ENCODE measurements at regions not wholly inside any gene's neighbourhood (a gene's known extent, or its start where the extent isn't known, plus 50 kb on each side); places are given as distances from the start of the nearest gene placed in this dataset.
"Not testable (repeated sequence)": the region's sequence is repeated elsewhere in the genome, so short reads cannot be mapped to it uniquely, and the experiment has no call there.

GRCh38 chr3:165603196-165603595 lies 234.0 kb downstream of the BCHE start:
- Histone ChIP-seq H3K27me3 (ENCODE audit: control insufficient read depth, insufficient read depth, low read length) (no peaks in the 10 kb centered on the region), H3K36me3 (ENCODE audit: control insufficient read depth, insufficient read depth, low read length) (no peaks in the 10 kb centered on the region), H3K4me3 (ENCODE audit: low read depth, low read length) (no peak overlapping the region)
- DNase-seq (ENCODE audit: low read depth) (no peak), FAIRE-seq (no peak)
- no peak for TF ChIP-seq CTCF (IDR thresholded peaks at IDR 0.05; ENCODE audit: insufficient read depth, low read length, severe bottlenecking)

DNA sequence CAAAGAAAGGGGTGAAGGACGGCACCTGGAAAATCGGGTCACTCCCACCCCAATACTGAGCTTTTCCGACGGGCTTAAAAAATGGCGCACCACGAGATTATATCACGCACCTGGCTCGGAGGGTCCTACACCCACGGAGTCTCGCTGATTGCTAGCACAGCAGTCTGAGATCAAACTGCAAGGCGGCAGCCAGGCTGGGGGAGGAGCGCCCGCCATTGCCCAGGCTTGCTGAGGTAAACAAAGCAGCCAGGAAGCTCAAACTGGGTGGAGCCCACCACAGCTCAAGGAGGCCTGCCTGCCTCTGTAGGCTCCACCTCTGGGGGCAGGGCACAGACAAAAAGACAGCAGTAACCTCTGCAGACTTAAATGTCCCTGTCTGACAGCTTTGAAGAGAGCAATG lies 264.7 kb downstream of the BCHE start:
- not testable (repeated sequence) for FAIRE-seq; H3K4me3 ChIP-seq (ENCODE audit: low read depth, low read length); DNase-seq (ENCODE audit: low read depth); H3K27me3 ChIP-seq (ENCODE audit: control insufficient read depth, insufficient read depth, low read length); H3K36me3 ChIP-seq (ENCODE audit: control insufficient read depth, insufficient read depth, low read length)

- H3K36me3 ChIP-seq (ENCODE audit: control insufficient read depth, insufficient read depth, low read length): no peaks in the 10 kb centered on the region
- TF ChIP-seq CTCF (IDR thresholded peaks at IDR 0.05; ENCODE audit: insufficient read depth, low read length, severe bottlenecking): no peak
- H3K4me3 ChIP-seq (ENCODE audit: low read depth, low read length): no peak overlapping the region
- FAIRE-seq (no peak), DNase-seq (ENCODE audit: low read depth) (no peak)
- H3K27me3 ChIP-seq (ENCODE audit: control insufficient read depth, insufficient read depth, low read length): no peaks in the 10 kb centered on the region
Measured at GRCh38 chr3:165568907-165569462, 268.2 kb downstream of the BCHE start.

DNA sequence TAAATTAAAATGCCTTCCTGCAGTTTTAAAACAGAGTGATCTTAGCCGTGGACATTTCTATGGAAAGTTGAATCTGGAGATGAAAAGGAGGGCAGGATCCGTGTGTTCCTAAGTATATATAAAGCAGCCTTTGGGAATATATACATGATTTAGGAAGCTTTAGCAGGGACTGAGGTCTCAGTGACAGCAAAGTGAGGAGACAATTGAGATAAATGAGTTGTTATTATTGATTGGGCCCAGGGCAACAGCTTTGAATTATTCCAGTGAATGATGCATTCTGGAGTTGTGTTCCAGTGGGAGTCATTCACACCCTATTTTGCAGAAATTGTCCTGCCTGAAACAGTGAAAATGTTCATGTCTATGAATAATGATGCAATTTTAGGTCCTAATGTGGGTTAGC lies 281.4 kb downstream of the BCHE start:
- no peak for TF ChIP-seq CTCF (IDR thresholded peaks at IDR 0.05; ENCODE audit: insufficient read depth, low read length, severe bottlenecking)

GRCh38 chr3:165553371-165553770 lies 283.9 kb downstream of the BCHE start:
- no peak for FAIRE-seq
- Histone ChIP-seq H3K27me3 (ENCODE audit: control insufficient read depth, insufficient read depth, low read length) (no peaks in the 10 kb centered on the region), H3K36me3 (ENCODE audit: control insufficient read depth, insufficient read depth, low read length) (no peaks in the 10 kb centered on the region), H3K4me3 (ENCODE audit: low read depth, low read length) (no peak overlapping the region)
- DNase-seq (ENCODE audit: low read depth): no peak
- TF ChIP-seq CTCF (IDR thresholded peaks at IDR 0.05; ENCODE audit: insufficient read depth, low read length, severe bottlenecking): no peak

More for the DNA sequence above, 281.4 kb downstream of the BCHE start:
- FAIRE-seq (no peak), DNase-seq (ENCODE audit: low read depth) (no peak)
- Histone ChIP-seq H3K4me3 (ENCODE audit: low read depth, low read length) (no peak overlapping the region), H3K36me3 (ENCODE audit: control insufficient read depth, insufficient read depth, low read length) (no peaks in the 10 kb centered on the region), H3K27me3 (ENCODE audit: control insufficient read depth, insufficient read depth, low read length) (no peaks in the 10 kb centered on the region)

DNA sequence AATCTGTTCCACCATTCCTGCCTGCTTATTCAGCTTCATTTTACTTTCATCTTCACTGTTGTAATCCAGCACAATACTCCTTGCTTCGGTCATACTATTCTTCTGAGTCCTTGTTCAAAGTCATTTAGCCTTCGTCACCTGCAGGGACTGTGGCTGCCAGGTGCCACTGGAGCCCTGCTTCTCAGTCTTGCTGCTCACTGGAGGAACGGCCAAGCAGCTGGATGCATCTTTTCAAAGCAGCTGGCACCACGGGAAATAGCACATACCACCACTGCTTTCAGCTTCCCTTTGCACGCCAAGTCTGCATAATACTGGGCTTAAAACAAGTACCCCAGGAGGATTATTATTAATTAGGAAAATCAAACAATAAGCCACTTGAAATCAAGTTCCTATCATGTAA lies 287.6 kb downstream of the BCHE start:
- Histone ChIP-seq H3K27me3 (ENCODE audit: control insufficient read depth, insufficient read depth, low read length) (no peaks in the 10 kb centered on the region), H3K4me3 (ENCODE audit: low read depth, low read length) (no peak overlapping the region), H3K36me3 (ENCODE audit: control insufficient read depth, insufficient read depth, low read length) (no peaks in the 10 kb centered on the region)
- no peak for TF ChIP-seq CTCF (IDR thresholded peaks at IDR 0.05; ENCODE audit: insufficient read depth, low read length, severe bottlenecking)
- FAIRE-seq (no peak), DNase-seq (ENCODE audit: low read depth) (no peak)
